Heart right ventricle (tissue), 16 donors: ENCODE measurements at regions not wholly inside any gene's neighbourhood (a gene's known extent, or its start where the extent isn't known, plus 50 kb on each side); places are given as distances from the start of the nearest gene placed in this dataset.
"Not testable (repeated sequence)": the region's sequence is repeated elsewhere in the genome, so short reads cannot be mapped to it uniquely, and the experiment has no call there.

Source experiments
- ATAC-seq, 8 donors: fragments of 200-7000 bp; cut with Tn5 transposase; one replicate each; pipeline ENCODE4 v1.9.1; 2020; ENCODE audit warnings: mild to moderate bottlenecking in 8 of 8, moderate library complexity in 8 of 8, moderate number of reproducible peaks in 1 of 8
- DNase-seq, 2 donors: peaks; one replicate each; pipeline ENCODE4 v3.0.0-alpha.2; 2020
- H3K27ac ChIP-seq, 10 donors: fragments of 200-600 bp; sonication (generic) in 2 of 10; one replicate each; pipeline versions ENCODE4 v1.5.0 to v1.8.0; 2020 to 2022; ENCODE audit warnings: mild to moderate bottlenecking in 3 of 10
- H3K27me3 ChIP-seq, 7 donors: fragments of 200-600 bp; one replicate each; pipeline ENCODE4 v1.8.0; 2021 to 2022; ENCODE audit warnings: mild to moderate bottlenecking in 2 of 7
- H3K36me3 ChIP-seq, 9 donors: fragments of 200-600 bp; sonication (generic) in 1 of 9; one replicate each; pipeline versions ENCODE4 v1.5.0 to v1.8.0; 2020 to 2022; ENCODE audit warnings: mild to moderate bottlenecking in 2 of 9
- H3K4me1 ChIP-seq, 9 donors: fragments of 200-600 bp; sonication (generic) in 1 of 9; one replicate each; pipeline versions ENCODE4 v1.5.0 to v1.8.0; 2020 to 2022; ENCODE audit warnings: mild to moderate bottlenecking in 4 of 9
- H3K4me3 ChIP-seq, 10 donors: fragments of 200-600 bp; sonication (generic) in 2 of 10; one replicate each; pipeline versions ENCODE4 v1.5.0 to v1.8.0; 2020 to 2022; ENCODE audit warnings: mild to moderate bottlenecking in 7 of 10, moderate library complexity in 2 of 10
- H3K9me3 ChIP-seq, 11 donors: fragments of 200-600 bp in 10 of 11; sonication (generic) in 2 of 11; one replicate each; pipeline versions ENCODE4 v1.5.0 to v1.8.0; 2013 to 2022; ENCODE audit warnings: mild to moderate bottlenecking in 2 of 11, control low read depth in 1 of 11, moderate library complexity in 1 of 11
- CTCF ChIP-seq, 9 donors: fragments of 200-600 bp; sonication (generic) in 2 of 9; IDR thresholded peaks; one replicate each; pipeline versions ENCODE4 v1.5.0 to v1.8.0; 2021 to 2022; ENCODE audit warnings: antibody characterized with exemption in 9 of 9, mild to moderate bottlenecking in 5 of 9, moderate library complexity in 1 of 9
- WGBS, 2 donors: extraction: QIAGEN DNeasy Blood & Tissue Kit; methylation state at CpG; one replicate each; pipeline ENCODE4 v1.1.7; 2013; ENCODE audit warnings: inconsistent platforms in 1 of 2; 5-methylcytosine and 5-hydroxymethylcytosine counted together
- intact Hi-C, 10 donors: fragments of 100-400 bp; cut with DNase I; formaldehyde crosslinking; loops; one replicate each; pipeline versions ENCODE4 v1.11.1 to v1.14.2; 2022
- donor health status: Arrhythmogenic right ventricular cardiomyopathy.
- donor health status: ischemic (EF 13 %, LVEDD 7.1; RV severe dilation, severe dysfunction).
- donor health status: healthy with polysubstance abuse.
- donor health status: DM: no; HTN: yes; CAD: no.
- donor health status: DM: no; HTN: no; CAD: no.
- donor health status: ischemic (EF 25% LVEDD 6.9; RV normal size, moderate dysfunction).
- donor health status: ischemic (EF 25% LVEDD 5.7; RV mildly dilated, moderate dysfunction).
- donor health status: healthy.
- donor health status: DM: yes; HTN: yes; CAD: no.
- donor health status: Ischemic cardiomyopathy.
- donor health status: ischemic (EF 35%, LVEDD 5.7; RV mildly dilated, moderate dysfunction).
- donor health status: nonischemic (EF 11% LVEDD 7.7; RV severe dilation, severe dysfunction).
- donor health status: DM: yes; HTN: yes; CAD: no.
- donor health status: PGD.
- donor health status: ischemic (EF 29% LVEDD 5.4; RV normal size, mild dysfunction).
- donor health status: nonischemic (EF 23%, LVEDD 6.1; RV moderate dilation, normal function).

- Histone ChIP-seq H3K36me3 (no peaks in the 10 kb centered on the region), H3K27me3 (no peaks in the 10 kb centered on the region), H3K9me3 (no peaks in the 10 kb centered on the region), H3K4me1 (no peaks in the 10 kb centered on the region), H3K27ac (no peak overlapping the region), H3K4me3 (no peak overlapping the region)
- no peak for TF ChIP-seq CTCF (IDR thresholded peaks at IDR 0.05)
- intact Hi-C loops: no loop called here
- ATAC-seq: no peak
- 83 to 87% methylated on average over 2 of the region's 2 CpGs for WGBS, 2 donors
- no peak for DNase-seq
Measured at GRCh38 chr11:42816471-42816870, 495.3 kb upstream of the API5 start.

- no peaks in the 10 kb centered on the region for H3K27me3 ChIP-seq
- ATAC-seq (no peak), DNase-seq (no peak)
- intact Hi-C loops: no loop called here
- H3K4me3 ChIP-seq: no peak overlapping the region
- no peaks in the 10 kb centered on the region for H3K9me3 ChIP-seq
- WGBS, 2 donors: 80 to 93% methylated on average over 3 of the region's 3 CpGs
- no peaks in the 10 kb centered on the region for H3K4me1 ChIP-seq
- no peaks in the 10 kb centered on the region for H3K36me3 ChIP-seq
- no peak overlapping the region for H3K27ac ChIP-seq
- TF ChIP-seq CTCF (IDR thresholded peaks at IDR 0.05): no peak
Measured at GRCh38 chr11:42819126-42819525, 492.7 kb upstream of the API5 start.

- H3K27ac ChIP-seq, H3K27me3 ChIP-seq, H3K9me3 ChIP-seq, H3K4me1 ChIP-seq, intact Hi-C loops, DNase-seq, H3K4me3 ChIP-seq, ATAC-seq, H3K36me3 ChIP-seq: not testable (repeated sequence)
- 89 to 94% methylated on average over 6 of the region's 6 CpGs for WGBS, 2 donors
Measured at GRCh38 chr11:42822188-42822587, 489.6 kb upstream of the API5 start.

GRCh38 chr11:42823546-42823945 lies 488.2 kb upstream of the API5 start:
- H3K4me1 ChIP-seq: no peaks in the 10 kb centered on the region
- no peak for ATAC-seq
- H3K4me3 ChIP-seq: no peak overlapping the region
- intact Hi-C loops: no loop called here
- H3K9me3 ChIP-seq: no peaks in the 10 kb centered on the region
- no peaks in the 10 kb centered on the region for H3K36me3 ChIP-seq
- no peak for DNase-seq
- no peak overlapping the region for H3K27ac ChIP-seq
- 72 to 76% methylated on average over 1 of the region's 1 CpG for WGBS, 2 donors
- no peak for TF ChIP-seq CTCF (IDR thresholded peaks at IDR 0.05)
- no peaks in the 10 kb centered on the region for H3K27me3 ChIP-seq

- H3K4me1 ChIP-seq: no peaks in the 10 kb centered on the region
- H3K27ac ChIP-seq: no peak overlapping the region
- ATAC-seq (no peak), DNase-seq (no peak)
- 91 to 92% methylated on average over 4 of the region's 4 CpGs for WGBS, 2 donors
- intact Hi-C loops: no loop called here
- no peaks in the 10 kb centered on the region for H3K9me3 ChIP-seq
- no peaks in the 10 kb centered on the region for H3K27me3 ChIP-seq
- H3K36me3 ChIP-seq: no peaks in the 10 kb centered on the region
- no peak overlapping the region for H3K4me3 ChIP-seq
- TF ChIP-seq CTCF (IDR thresholded peaks at IDR 0.05): no peak
Measured at GRCh38 chr11:42824067-42824466, 487.7 kb upstream of the API5 start.
